Glomerular endothelial cell (primary cell): ENCODE measurements at regions not wholly inside any gene's neighbourhood (a gene's known extent, or its start where the extent isn't known, plus 50 kb on each side); places are given as distances from the start of the nearest gene placed in this dataset.

Experiments
- DNase-seq: peaks from one replicate; pipeline ENCODE4 v3.0.0-alpha.2; 2011; ENCODE audit warnings: low read depth, low spot score; ENCODE audit errors: extremely low read depth

GRCh38 chr3:167958141-167958540, 137.6 kb downstream of the GOLIM4 start:
- DNase-seq, result no peak

GRCh38 chr3:167952969-167953368, 142.8 kb downstream of the GOLIM4 start:
- DNase-seq, result no peak

- DNase-seq, result no peak
Measured at GRCh38 chr3:167950212-167950611, 145.5 kb downstream of the GOLIM4 start.

- DNase-seq, result no peak
Measured at GRCh38 chr3:167941234-167941995, 154.3 kb downstream of the GOLIM4 start.

- no peak for DNase-seq
Measured at GRCh38 chr3:167940241-167940640, 155.5 kb downstream of the GOLIM4 start.

- no peak for DNase-seq
Measured at GRCh38 chr3:167938516-167938915, 157.2 kb downstream of the GOLIM4 start.

- DNase-seq, result no peak
Measured at GRCh38 chr3:167936019-167936418, 159.7 kb downstream of the GOLIM4 start.

- DNase-seq, result no peak
Measured at GRCh38 chr3:167930453-167930852, 165.3 kb downstream of the GOLIM4 start.

GRCh38 chr3:167929968-167930367, 165.8 kb downstream of the GOLIM4 start:
- DNase-seq, result no peak

GRCh38 chr3:167928381-167928780, 167.3 kb downstream of the GOLIM4 start:
- no peak for DNase-seq

GRCh38 chr3:167920747-167921146, 175.0 kb downstream of the GOLIM4 start:
- no peak for DNase-seq

GRCh38 chr3:167919590-167919989, 176.1 kb downstream of the GOLIM4 start:
- no peak for DNase-seq

- no peak for DNase-seq
Measured at GRCh38 chr3:167918686-167919085, 177.0 kb downstream of the GOLIM4 start.

GRCh38 chr3:167918008-167918596, 177.6 kb downstream of the GOLIM4 start:
- DNase-seq, result no peak

- no peak for DNase-seq
Measured at GRCh38 chr3:167913219-167913835, 177.8 kb downstream of the SERPINI1 start.

GRCh38 chr3:167909952-167910351, 174.4 kb downstream of the SERPINI1 start:
- DNase-seq, result no peak

- DNase-seq, result no peak
Measured at GRCh38 chr3:167909504-167909896, 174.0 kb downstream of the SERPINI1 start.

- no peak for DNase-seq
Measured at GRCh38 chr3:167908746-167909503, 173.4 kb downstream of the SERPINI1 start.

GRCh38 chr3:167908221-167908620, 172.7 kb downstream of the SERPINI1 start:
- no peak for DNase-seq

GRCh38 chr3:167901138-167901537, 165.6 kb downstream of the SERPINI1 start:
- no peak for DNase-seq

GRCh38 chr3:167899093-167899492, 163.6 kb downstream of the SERPINI1 start:
- DNase-seq, result no peak
